ENCODE measurements at regions not wholly inside any gene's neighbourhood (a gene's known extent, or its start where the extent isn't known, plus 50 kb on each side); places are given as distances from the start of the nearest gene placed in this dataset.
"Not testable (repeated sequence)": the region's sequence is repeated elsewhere in the genome, so short reads cannot be mapped to it uniquely, and the experiment has no call there.

GRCh38 chr2:242109819-242110218 is 240.3 kb downstream of the RTP5 start:
- TF ChIP-seq CTCF, POLR2A (IDR thresholded peaks at IDR 0.05): not testable (repeated sequence)

Data from lower leg skin (tissue), 3 donors.